WERI-Rb-1 (cell line): ENCODE measurements at regions not wholly inside any gene's neighbourhood (a gene's known extent, or its start where the extent isn't known, plus 50 kb on each side); places are given as distances from the start of the nearest gene placed in this dataset.

Experiments used
- DNase-seq: peaks from one replicate; pipeline ENCODE4 v3.0.0-alpha.2; 2020
- H3K27ac ChIP-seq: fragments of 250-450 bp; sonication (Bioruptor Pico); 2 replicates; pipeline ENCODE4 v1.5.1; 2020; ENCODE audit warnings: mild to moderate bottlenecking, moderate library complexity
- H3K27me3 ChIP-seq: fragments of 250-450 bp; sonication (Bioruptor Pico); 2 replicates; pipeline ENCODE4 v1.5.1; 2021; ENCODE audit warnings: mild to moderate bottlenecking, low read depth, moderate library complexity; ENCODE audit not compliant: insufficient read depth, severe bottlenecking
- H3K36me3 ChIP-seq: fragments of 250-450 bp; sonication (Bioruptor Pico); 2 replicates; pipeline ENCODE4 v1.5.1; 2020; ENCODE audit warnings: mild to moderate bottlenecking, moderate library complexity
- H3K4me3 ChIP-seq: 2 replicates; pipeline ENCODE4 v1.5.1; 2011; ENCODE audit warnings: low read depth, mild to moderate bottlenecking, control low read depth, low read length
- H3K9me3 ChIP-seq: fragments of 250-450 bp; sonication (Bioruptor Pico); 2 replicates; pipeline ENCODE4 v1.5.1; 2021; ENCODE audit warnings: mild to moderate bottlenecking, moderate library complexity; ENCODE audit not compliant: severe bottlenecking
- CTCF ChIP-seq: IDR thresholded peaks from 2 replicates; pipeline ENCODE4 v1.5.1; 2011; ENCODE audit warnings: low read depth, mild to moderate bottlenecking, control low read depth, inconsistent platforms, low read length

GRCh38 chr2:228417956-228418355 is 236.5 kb upstream of the SPHKAP start:
- TF ChIP-seq CTCF, result no peak
- DNase-seq, result no peak
- no peak overlapping the region for H3K4me3 ChIP-seq
- no peak overlapping the region for H3K27ac ChIP-seq
- no peaks in the 10 kb centered on the region for H3K9me3 ChIP-seq
- H3K36me3 ChIP-seq, result no peaks in the 10 kb centered on the region
- peaks cover 8% of the 10 kb centered on the region for H3K27me3 ChIP-seq

- Histone ChIP-seq H3K27ac (no peak overlapping the region), H3K4me3 (no peak overlapping the region), H3K36me3 (no peaks in the 10 kb centered on the region), H3K27me3 (peaks cover 9% of the 10 kb centered on the region), H3K9me3 (no peaks in the 10 kb centered on the region)
- no peak for DNase-seq
- TF ChIP-seq CTCF, result no peak
Measured at GRCh38 chr2:228417526-228417925, 236.0 kb upstream of the SPHKAP start.

GRCh38 chr2:228410061-228410460 is 228.6 kb upstream of the SPHKAP start:
- Histone ChIP-seq H3K36me3 (no peaks in the 10 kb centered on the region), H3K27ac (no peak overlapping the region), H3K4me3 (no peak overlapping the region), H3K27me3 (peaks cover 4% of the 10 kb centered on the region), H3K9me3 (no peaks in the 10 kb centered on the region)
- no peak for DNase-seq
- no peak for TF ChIP-seq CTCF

- Histone ChIP-seq H3K9me3 (no peaks in the 10 kb centered on the region), H3K36me3 (no peaks in the 10 kb centered on the region)
Measured at GRCh38 chr2:228409493-228409892, 228.0 kb upstream of the SPHKAP start.

GRCh38 chr2:228408529-228409227 is 227.2 kb upstream of the SPHKAP start:
- Histone ChIP-seq H3K27ac (no peak overlapping the region), H3K36me3 (no peaks in the 10 kb centered on the region), H3K27me3 (peaks cover 4% of the 10 kb centered on the region), H3K4me3 (no peak overlapping the region), H3K9me3 (no peaks in the 10 kb centered on the region)
- TF ChIP-seq CTCF, result no peak
- DNase-seq, result no peak

More at GRCh38 chr2:228409493-228409892, 228.0 kb upstream of the SPHKAP start:
- no peak for DNase-seq
- H3K27me3 ChIP-seq, result peaks cover 4% of the 10 kb centered on the region
- no peak for TF ChIP-seq CTCF
- no peak overlapping the region for H3K4me3 ChIP-seq
- H3K27ac ChIP-seq, result no peak overlapping the region

GRCh38 chr2:228407821-228408220 is 226.3 kb upstream of the SPHKAP start:
- no peak overlapping the region for H3K4me3 ChIP-seq
- DNase-seq, result no peak
- H3K27ac ChIP-seq, result no peak overlapping the region
- no peaks in the 10 kb centered on the region for H3K9me3 ChIP-seq
- no peaks in the 10 kb centered on the region for H3K27me3 ChIP-seq
- no peak for TF ChIP-seq CTCF
- no peaks in the 10 kb centered on the region for H3K36me3 ChIP-seq
